GM10266 (cell line): ENCODE measurements at regions not wholly inside any gene's neighbourhood (a gene's known extent, or its start where the extent isn't known, plus 50 kb on each side); places are given as distances from the start of the nearest gene placed in this dataset.
"Not testable (repeated sequence)": the region's sequence is repeated elsewhere in the genome, so short reads cannot be mapped to it uniquely, and the experiment has no call there.

Experiments used
- DNase-seq: peaks from one replicate; pipeline ENCODE4 v3.0.0; 2012; ENCODE audit errors: extremely low spot score
- CTCF ChIP-seq: IDR thresholded peaks from 2 replicates; pipeline ENCODE4 v1.5.1; 2012; ENCODE audit warnings: mild to moderate bottlenecking, low read depth; ENCODE audit not compliant: control insufficient read depth, insufficient read depth; ENCODE audit errors: missing control alignments

- no peak for DNase-seq
- TF ChIP-seq CTCF, result no peak
Observed at GRCh38 chr11:27227736-27228135, 135.3 kb downstream of the CCDC34 start.

GRCh38 chr11:27219487-27220039 lies 143.5 kb downstream of the CCDC34 start:
- not testable (repeated sequence) for DNase-seq

GRCh38 chr11:27218421-27219038 lies 144.5 kb downstream of the CCDC34 start:
- DNase-seq, result no peak

GRCh38 chr11:27217948-27218420 lies 145.0 kb downstream of the CCDC34 start:
- TF ChIP-seq CTCF, result no peak
- no peak for DNase-seq

More at GRCh38 chr11:27218421-27219038, 144.5 kb downstream of the CCDC34 start:
- TF ChIP-seq CTCF, result no peak

- no peak for TF ChIP-seq CTCF
- DNase-seq, result no peak
Observed at GRCh38 chr11:27217496-27217895, 145.5 kb downstream of the CCDC34 start.

- no peak for TF ChIP-seq CTCF
- DNase-seq, result no peak
Observed at GRCh38 chr11:27216270-27217149, 146.5 kb downstream of the CCDC34 start.

- DNase-seq, result no peak
- no peak for TF ChIP-seq CTCF
Observed at GRCh38 chr11:27215471-27216269, 147.3 kb downstream of the CCDC34 start.
